NCI-H526 treated with DMSO at 0.1 percent for 48 hours (cell line): ENCODE measurements at regions not wholly inside any gene's neighbourhood (a gene's known extent, or its start where the extent isn't known, plus 50 kb on each side); places are given as distances from the start of the nearest gene placed in this dataset.

ENCODE experiments used
- DNase-seq: peaks from one replicate; lab custom pipeline; 2025; lab: John Stamatoyannopoulos, UW

GRCh38 chr5:111676926-111677415 lies 80.0 kb downstream of the NREP start:
- DNase-seq, result no peak

DNA sequence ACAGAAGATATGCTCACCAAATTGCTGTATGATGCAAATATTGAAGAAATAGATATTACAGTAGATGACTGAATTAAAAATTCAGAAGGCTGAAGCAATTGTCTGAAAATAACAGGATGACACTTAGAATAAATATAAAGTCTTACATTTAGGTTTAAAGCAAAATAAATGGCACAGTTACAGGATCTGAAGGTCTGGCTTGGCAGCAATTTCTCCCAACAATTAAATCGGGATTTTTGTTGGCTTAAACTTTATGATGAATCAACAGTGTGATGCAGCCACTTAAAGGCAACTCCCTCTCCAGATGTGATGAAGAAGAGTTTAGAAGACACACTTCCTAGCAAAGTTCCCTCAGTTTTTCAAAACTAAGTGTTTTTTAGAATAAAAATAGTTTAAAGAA lies 80.5 kb downstream of the NREP start:
- no peak for DNase-seq

- DNase-seq, result no peak
Measured at GRCh38 chr5:111675201-111675934, 81.6 kb downstream of the NREP start.

DNA sequence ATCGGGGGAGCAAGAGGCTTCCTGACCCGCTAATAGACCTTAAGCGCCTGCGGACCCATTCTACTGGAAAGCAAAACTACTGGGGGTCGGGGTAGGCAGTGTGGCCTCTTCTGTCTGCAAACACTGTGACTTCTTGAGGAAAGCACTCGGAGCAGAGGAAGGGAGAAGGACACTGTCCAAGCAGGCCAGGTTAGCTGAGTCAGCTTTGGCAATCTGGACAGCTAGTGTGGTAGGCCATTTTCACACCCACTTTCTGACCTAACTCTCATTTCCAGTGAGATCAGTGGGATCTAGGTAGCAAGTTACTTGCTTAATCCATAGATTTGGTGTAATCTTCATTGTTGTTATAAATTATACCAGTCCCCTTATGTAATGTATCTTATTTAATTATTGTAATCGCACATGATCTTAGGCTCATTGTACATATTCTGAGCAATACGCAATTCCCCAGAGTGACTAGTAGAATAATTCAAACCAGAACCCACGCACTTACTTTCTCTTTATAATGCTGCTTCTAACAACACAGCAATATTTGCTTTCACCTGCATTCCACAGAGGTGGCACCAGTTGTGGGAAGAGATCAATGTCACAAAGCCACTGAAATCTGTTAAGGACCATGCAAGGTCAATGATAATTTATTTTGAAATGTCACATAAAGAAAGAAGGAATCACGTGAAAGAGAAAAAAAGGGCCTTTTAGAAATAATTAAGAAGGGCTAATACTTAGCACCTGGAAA lies 82.9 kb downstream of the NREP start:
- DNase-seq, result no peak

GRCh38 chr5:111672099-111672498 lies 84.9 kb downstream of the NREP start:
- DNase-seq, result no peak

DNA sequence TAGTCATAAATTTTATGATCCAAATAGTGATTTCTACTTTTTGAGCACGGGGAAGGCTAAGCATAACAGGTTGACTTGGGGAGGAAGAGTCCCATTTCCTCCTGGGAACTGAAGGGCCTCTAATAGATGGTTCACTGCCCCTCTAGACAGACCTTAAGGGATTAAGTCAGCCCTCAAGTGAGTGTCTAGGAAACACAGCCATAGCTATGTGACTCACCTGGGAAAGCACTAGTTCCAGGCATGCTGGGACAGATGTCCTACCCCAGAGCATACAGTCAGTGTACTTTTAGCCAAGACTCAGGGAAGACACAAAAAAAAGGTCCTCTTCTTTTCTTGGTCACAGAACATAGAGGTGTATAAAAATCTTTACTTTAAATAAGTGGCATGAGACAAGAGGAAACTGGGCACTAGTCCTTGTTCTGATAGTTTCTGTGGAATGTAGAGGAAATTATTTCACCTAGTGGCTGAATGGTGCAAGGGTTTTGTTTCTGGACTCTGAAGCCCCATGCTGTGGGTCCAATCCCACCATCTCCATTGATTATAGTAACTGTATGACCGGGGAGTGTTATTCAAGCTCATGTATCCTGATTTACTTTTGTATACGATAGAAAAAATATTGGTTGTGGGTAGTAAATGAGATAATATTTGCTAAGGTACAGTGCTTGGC lies 86.0 kb downstream of the NREP start:
- no peak for DNase-seq

DNA sequence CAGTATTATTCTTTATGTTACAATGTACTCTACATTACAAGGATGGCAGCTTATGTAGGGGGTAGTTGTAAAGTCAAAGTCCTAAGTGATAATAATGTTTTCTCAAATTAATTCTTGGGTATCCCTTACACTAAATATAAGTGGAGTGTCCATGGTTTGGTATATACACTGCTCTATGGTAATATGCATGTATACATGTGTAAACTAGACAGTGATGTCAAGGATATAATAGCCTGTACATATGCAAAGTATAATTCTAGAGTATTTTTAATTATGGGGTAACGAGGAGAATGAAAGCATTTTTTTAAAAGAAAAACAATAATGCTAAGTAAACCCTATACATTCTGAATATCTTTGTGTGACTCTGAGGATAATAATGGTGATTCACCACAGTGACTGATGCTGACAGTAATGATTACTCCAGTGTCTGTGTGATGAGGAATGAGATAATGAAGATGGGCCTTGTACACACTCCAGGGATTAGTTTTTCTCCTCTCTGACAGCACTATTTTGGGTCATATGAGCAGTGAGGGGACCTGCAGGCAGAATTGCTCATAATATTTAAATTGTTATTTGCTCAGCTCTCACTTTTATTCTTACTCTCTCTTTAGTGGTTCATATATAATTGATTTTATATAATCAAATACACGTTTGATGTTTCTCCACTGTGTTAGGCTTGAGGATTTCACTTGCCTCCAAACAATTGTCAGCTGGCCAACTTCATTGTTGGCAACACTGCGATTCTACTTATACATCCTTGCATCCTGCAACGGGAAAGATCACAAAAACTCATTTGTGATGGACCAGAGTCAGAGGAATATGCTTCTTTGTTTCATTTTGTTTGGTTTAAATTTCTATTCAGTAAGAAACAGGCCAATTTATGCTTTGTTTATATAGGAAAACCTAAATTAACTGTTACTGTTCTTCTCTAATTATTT lies 88.2 kb downstream of the NREP start:
- DNase-seq, result peak; percentile 2

DNA sequence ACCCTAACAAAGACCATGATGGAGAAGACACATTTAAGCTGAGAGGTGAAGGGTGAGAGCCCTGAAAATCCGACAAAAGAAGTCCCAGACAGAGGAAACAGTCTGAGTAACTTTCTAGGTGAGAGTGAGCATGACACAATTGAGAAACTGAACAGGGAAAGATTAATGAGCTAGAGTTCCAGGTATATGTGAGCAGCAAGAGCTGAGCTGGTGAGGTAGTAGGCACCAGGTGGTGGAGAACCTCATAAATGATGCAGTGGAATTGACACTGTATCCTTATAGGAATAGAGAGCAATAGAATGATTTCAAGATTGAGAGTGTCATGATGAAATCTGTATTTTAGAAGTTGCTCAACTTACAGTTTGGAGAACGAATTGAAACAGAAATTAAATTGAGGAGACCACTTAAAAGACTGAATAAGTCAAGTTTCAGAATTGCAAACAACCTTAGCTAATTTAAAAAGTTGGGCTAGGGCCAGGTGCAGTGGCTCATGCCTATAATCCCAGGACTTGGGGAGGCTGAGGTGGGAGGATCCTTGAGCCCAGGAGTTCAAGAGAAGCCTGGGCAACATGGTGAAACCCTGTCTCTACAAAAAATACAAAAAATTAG lies 89.8 kb downstream of the NREP start:
- no peak for DNase-seq

DNA sequence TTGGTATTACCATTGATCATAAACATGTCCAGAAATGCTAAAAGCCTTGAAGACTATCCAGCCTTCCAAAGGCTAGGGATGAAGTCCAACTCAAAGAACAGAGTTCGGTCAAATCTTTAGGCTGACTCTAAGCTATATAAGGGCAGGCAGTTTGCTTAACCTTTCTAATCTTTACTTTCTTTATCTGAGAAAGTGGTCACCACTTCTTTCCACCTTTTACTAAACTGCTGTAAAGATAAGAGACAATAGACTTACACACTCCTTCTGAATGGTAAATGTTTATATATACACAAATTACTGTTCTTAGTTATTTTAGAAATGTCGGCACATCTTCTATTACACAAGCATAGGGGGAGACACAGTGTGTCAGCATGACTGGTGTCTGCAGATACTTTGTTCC lies 100.4 kb downstream of the NREP start:
- no peak for DNase-seq

GRCh38 chr5:111655169-111655924 lies 101.6 kb downstream of the NREP start:
- DNase-seq, result no peak

DNA sequence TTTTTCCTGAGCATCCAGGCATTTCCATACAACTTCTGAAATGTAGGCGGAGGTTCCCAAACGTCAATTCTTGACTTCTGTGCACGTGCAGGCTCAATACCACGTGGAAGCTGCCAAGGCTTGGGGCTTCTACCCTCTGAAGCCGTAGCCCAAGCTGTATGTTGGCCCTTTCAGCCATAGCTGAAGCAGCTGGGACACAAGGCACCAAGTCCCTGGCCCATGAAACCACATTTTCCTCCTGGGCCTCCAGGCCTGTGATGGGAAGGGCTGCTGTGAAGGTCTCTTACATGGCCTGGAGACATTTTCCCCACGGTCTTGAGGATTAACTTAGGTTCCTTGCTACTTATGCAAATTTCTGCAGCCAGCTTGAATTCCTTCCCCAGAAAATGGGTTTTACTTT lies 103.6 kb downstream of the NREP start:
- no peak for DNase-seq

DNA sequence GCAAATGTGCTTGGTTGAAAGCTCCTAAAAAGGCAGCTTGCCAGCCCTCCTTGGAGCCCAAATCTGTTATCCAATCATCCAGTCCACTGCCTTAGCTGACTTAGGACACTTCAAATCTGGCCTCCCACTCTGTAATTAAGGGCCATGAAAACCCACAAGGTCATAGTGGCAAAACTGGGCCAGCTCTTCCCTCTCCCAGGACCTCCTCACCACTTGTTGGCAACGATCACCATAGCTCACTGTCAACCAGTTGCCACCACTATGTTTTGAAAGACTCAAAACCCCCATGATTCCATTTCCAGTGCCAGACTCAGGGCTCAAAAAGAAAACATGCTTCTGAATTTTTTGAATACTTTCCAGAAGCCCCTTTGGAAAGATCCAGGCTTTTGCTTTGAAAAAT lies 107.5 kb downstream of the NREP start:
- DNase-seq, result no peak

- DNase-seq, result no peak
Measured at GRCh38 chr5:111645303-111645838, 111.6 kb downstream of the NREP start.

DNA sequence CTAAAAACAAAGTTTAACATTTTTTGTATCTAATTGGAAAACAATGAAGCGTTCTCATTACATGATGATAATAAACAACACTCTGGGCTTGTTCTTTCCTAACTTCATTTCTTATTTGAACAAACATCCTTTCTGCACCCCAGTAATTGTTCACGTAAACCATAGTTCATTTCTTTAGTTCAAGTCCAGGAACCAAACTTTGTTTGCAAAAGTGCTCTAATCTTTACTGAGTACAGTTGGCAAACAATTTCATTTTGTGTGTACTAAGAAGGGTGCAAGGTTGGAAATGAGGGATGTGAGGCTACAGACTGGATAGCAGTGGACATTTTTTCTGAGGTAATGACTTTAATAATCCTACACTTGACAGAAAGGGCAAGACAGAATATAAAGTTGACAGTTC lies 113.5 kb downstream of the NREP start:
- no peak for DNase-seq

- no peak for DNase-seq
Measured at GRCh38 chr5:111641533-111642233, 115.3 kb downstream of the NREP start.

GRCh38 chr5:111639912-111640311 lies 117.1 kb downstream of the NREP start:
- no peak for DNase-seq

- no peak for DNase-seq
Measured at GRCh38 chr5:111636736-111637135, 120.3 kb downstream of the NREP start.

GRCh38 chr5:111635916-111636570 lies 121.0 kb downstream of the NREP start:
- no peak for DNase-seq
